HL-60 (cell line): ENCODE measurements at regions not wholly inside any gene's neighbourhood (a gene's known extent, or its start where the extent isn't known, plus 50 kb on each side); places are given as distances from the start of the nearest gene placed in this dataset.

Experiments
- DNase-seq, 2 experiments: peaks; one replicate each; pipeline ENCODE4 v3.0.0-alpha.2; 2010 to 2020; ENCODE audit warnings: low read depth in 1 of 2, low spot score in 1 of 2
- H3K27ac ChIP-seq: fragments of 250-450 bp; sonication (Bioruptor Pico); replicated peaks from 2 replicates; pipeline ENCODE4 v1.5.1; 2020; ENCODE audit warnings: mild to moderate bottlenecking, moderate library complexity
- H3K27me3 ChIP-seq: fragments of 250-450 bp; sonication (Bioruptor Pico); 2 replicates; pipeline ENCODE4 v1.5.1; 2021; ENCODE audit warnings: mild to moderate bottlenecking, moderate library complexity; ENCODE audit not compliant: insufficient read depth, poor library complexity, severe bottlenecking
- H3K4me3 ChIP-seq: replicated peaks from 2 replicates; pipeline ENCODE4 v1.5.1; 2011; ENCODE audit warnings: mild to moderate bottlenecking, control low read depth, low read length; ENCODE audit not compliant: insufficient read depth
- CTCF ChIP-seq: IDR thresholded peaks from one replicate; pipeline ENCODE4 v1.5.1; 2011; ENCODE audit warnings: low read length, control low read depth, inconsistent platforms; ENCODE audit not compliant: insufficient read depth
- GABPA ChIP-seq: IDR thresholded peaks from 2 replicates; pipeline ENCODE4 v1.6.1; 2012; ENCODE audit warnings: low read depth
- POLR2AphosphoS5 ChIP-seq: IDR thresholded peaks from 2 replicates; pipeline ENCODE4 v1.6.1; 2012; ENCODE audit warnings: low read depth
- REST ChIP-seq: IDR thresholded peaks from 2 replicates; pipeline ENCODE4 v1.6.1; 2012; ENCODE audit warnings: low read depth; ENCODE audit not compliant: insufficient replicate concordance
- SPI1 ChIP-seq: IDR thresholded peaks from 2 replicates; pipeline ENCODE4 v1.6.1; 2012; ENCODE audit warnings: low read depth, mild to moderate bottlenecking, borderline replicate concordance

- no peak overlapping the region for H3K4me3 ChIP-seq
- DNase-seq, result no peak
- no peak overlapping the region for H3K27ac ChIP-seq
- TF ChIP-seq CTCF (no peak), SPI1 (no peak), GABPA (no peak), REST (no peak)
- no peaks in the 10 kb centered on the region for H3K27me3 ChIP-seq
These were observed 289.1 kb upstream of the DNAJC19 start for GRCh38 chr3:181278468-181279238.

- Histone ChIP-seq H3K27me3 (no peaks in the 10 kb centered on the region), H3K27ac (no peak overlapping the region), H3K4me3 (no peak overlapping the region)
- TF ChIP-seq REST, result no peak
- TF ChIP-seq SPI1, result no peak
- TF ChIP-seq CTCF, result no peak
- TF ChIP-seq GABPA, result no peak
- TF ChIP-seq POLR2AphosphoS5, result no peak
- DNase-seq, result no peak
These were observed 286.9 kb upstream of the DNAJC19 start for GRCh38 chr3:181276358-181276896.

DNA sequence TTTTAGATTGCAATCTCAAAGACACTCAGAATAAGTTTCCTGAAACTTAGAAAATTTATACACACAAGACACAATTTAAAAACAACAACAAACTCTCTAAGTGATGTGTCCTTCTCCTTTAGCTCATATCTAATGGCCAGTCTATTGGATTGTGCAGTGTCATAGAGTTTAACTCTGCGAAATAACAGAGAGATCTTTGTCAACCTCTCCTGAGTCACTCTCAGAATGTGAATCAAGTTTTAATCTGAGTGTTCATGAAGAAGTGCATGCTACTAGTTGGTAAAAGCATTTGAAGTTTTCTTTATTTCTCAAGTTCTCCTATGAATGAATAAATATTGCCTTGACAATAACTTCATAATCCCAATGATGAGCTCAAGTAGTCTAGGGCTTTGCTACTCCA lies 284.5 kb upstream of the DNAJC19 start:
- no peak overlapping the region for H3K27ac ChIP-seq

More for the DNA sequence above, 284.5 kb upstream of the DNAJC19 start:
- Histone ChIP-seq H3K27me3 (no peaks in the 10 kb centered on the region), H3K4me3 (no peak overlapping the region)
- TF ChIP-seq SPI1 (no peak), REST (no peak), GABPA (no peak), CTCF (no peak), POLR2AphosphoS5 (no peak)
- no peak for DNase-seq
